HEK293 (cell line): ENCODE measurements at regions not wholly inside any gene's neighbourhood (a gene's known extent, or its start where the extent isn't known, plus 50 kb on each side); places are given as distances from the start of the nearest gene placed in this dataset.

ENCODE experiments used
- SP2 ChIP-seq: fragments of 450-650 bp; formaldehyde crosslinking; IDR thresholded peaks from 2 replicates; pipeline ENCODE4 v1.5.1; 2016; ENCODE audit warnings: missing biosample characterization, missing genetic modification characterization
- ZNF202 ChIP-seq: fragments of 450-650 bp; formaldehyde crosslinking; IDR thresholded peaks from 2 replicates; pipeline ENCODE4 v1.5.1; 2016; ENCODE audit warnings: missing biosample characterization, missing genetic modification characterization, borderline replicate concordance

- TF ChIP-seq SP2 (tag by site-specific recombination) (no peak), ZNF202 (tag by site-specific recombination) (no peak)
Observed at GRCh38 chrX:82528525-82528924, 979.6 kb upstream of the POU3F4 start.
